Spleen (tissue), 7 donors: ENCODE measurements at regions not wholly inside any gene's neighbourhood (a gene's known extent, or its start where the extent isn't known, plus 50 kb on each side); places are given as distances from the start of the nearest gene placed in this dataset.

Experiments used
- POLR2A ChIP-seq, 3 donors: fragments of 450-650 bp; IDR thresholded peaks; one replicate each; pipeline ENCODE4 v1.5.1; 2017; ENCODE audit warnings: antibody characterized with exemption in 3 of 3, mild to moderate bottlenecking in 1 of 3
- POLR2AphosphoS5 ChIP-seq, 3 donors: sonication (generic); formaldehyde crosslinking; IDR thresholded peaks; one replicate each; pipeline ENCODE4 v1.5.1; 2017; ENCODE audit warnings: antibody characterized with exemption in 3 of 3
- TF ChIP-seq, protein P1 (sequence below), 11 experiments: fragments of 200-600 bp in 7 of 11; fragments of 450-650 bp in 4 of 11; sonication (generic) in 4 of 11; IDR thresholded peaks in 8 of 11; conservative IDR thresholded peaks in 3 of 11; 1 replicate in 7 of 11; 2 replicates in 4 of 11; pipeline versions ENCODE4 v1.4.0 to v1.8.0; 2016 to 2021; ENCODE audit warnings: antibody characterized with exemption in 11 of 11, inconsistent platforms in 4 of 11, mild to moderate bottlenecking in 1 of 11
- donor health status: DM: no; HTN: no; CAD: no; lungs with moderate emphysema.
- donor health status: DM: no; HTN: no; CAD: no.
- donor health status: DM: no; HTN: no; CAD: no.

GRCh38 chr2:234243871-234244565, 193.5 kb downstream of the SPP2 start:
- TF ChIP-seq, protein P1, sequence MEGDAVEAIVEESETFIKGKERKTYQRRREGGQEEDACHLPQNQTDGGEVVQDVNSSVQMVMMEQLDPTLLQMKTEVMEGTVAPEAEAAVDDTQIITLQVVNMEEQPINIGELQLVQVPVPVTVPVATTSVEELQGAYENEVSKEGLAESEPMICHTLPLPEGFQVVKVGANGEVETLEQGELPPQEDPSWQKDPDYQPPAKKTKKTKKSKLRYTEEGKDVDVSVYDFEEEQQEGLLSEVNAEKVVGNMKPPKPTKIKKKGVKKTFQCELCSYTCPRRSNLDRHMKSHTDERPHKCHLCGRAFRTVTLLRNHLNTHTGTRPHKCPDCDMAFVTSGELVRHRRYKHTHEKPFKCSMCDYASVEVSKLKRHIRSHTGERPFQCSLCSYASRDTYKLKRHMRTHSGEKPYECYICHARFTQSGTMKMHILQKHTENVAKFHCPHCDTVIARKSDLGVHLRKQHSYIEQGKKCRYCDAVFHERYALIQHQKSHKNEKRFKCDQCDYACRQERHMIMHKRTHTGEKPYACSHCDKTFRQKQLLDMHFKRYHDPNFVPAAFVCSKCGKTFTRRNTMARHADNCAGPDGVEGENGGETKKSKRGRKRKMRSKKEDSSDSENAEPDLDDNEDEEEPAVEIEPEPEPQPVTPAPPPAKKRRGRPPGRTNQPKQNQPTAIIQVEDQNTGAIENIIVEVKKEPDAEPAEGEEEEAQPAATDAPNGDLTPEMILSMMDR (IDR thresholded peaks at IDR 0.05 in 8 of 11, conservative IDR thresholded peaks at IDR 0.05 in 3 of 11): no peak
- TF ChIP-seq POLR2A (IDR thresholded peaks at IDR 0.05) (no peak), POLR2AphosphoS5 (IDR thresholded peaks at IDR 0.05) (no peak)
